A549 (cell line): ENCODE measurements at regions not wholly inside any gene's neighbourhood (a gene's known extent, or its start where the extent isn't known, plus 50 kb on each side); places are given as distances from the start of the nearest gene placed in this dataset.

Source experiments
- ATAC-seq, 2 experiments: fragments of 200-7000 bp in 1 of 2; fragments of >200 bp in 1 of 2; cut with Nextera tagmentation in 1 of 2; cut with Tn5 transposase in 1 of 2; 3 replicates each; pipeline versions ENCODE4 v1.8.0 to v1.9.1; 2018 to 2020; ENCODE audit warnings: mild to moderate bottlenecking in 1 of 2, moderate library complexity in 1 of 2
- CTCF ChIA-PET: fragments of 300-600 bp; sonication (Branson Sonifier 250); formaldehyde crosslinking; extraction: SDS; loops from one replicate; lab custom pipeline; 2021; ENCODE audit warnings: antibody characterized with exemption, inconsistent platforms; lab: Yijun Ruan, JAX
- POLR2A ChIA-PET: fragments of 350-600 bp; formaldehyde crosslinking; extraction: SDS; loops from one replicate; lab custom pipeline; 2021; ENCODE audit warnings: antibody characterized with exemption, inconsistent platforms; lab: Yijun Ruan, JAX
- DNase-seq, 2 experiments: peaks; one replicate each; pipeline versions ENCODE4 v3.0.0 to v3.0.0-alpha.2; 2011 to 2016; ENCODE audit warnings: low read depth in 1 of 2, low spot score in 1 of 2
- FAIRE-seq: peaks from 2 replicates; lab custom pipeline; 2011; peaks lifted over from hg19 to GRCh38; lab: Jason Lieb, UNC
- H3K27ac ChIP-seq, 2 experiments: fragments of >200 bp; sonication (Bioruptor Twin); formaldehyde crosslinking; 3 replicates each; pipeline ENCODE4 v1.5.1; 2016 to 2017
- H3K4me1 ChIP-seq: fragments of >200 bp; sonication (Bioruptor Twin); formaldehyde crosslinking; 3 replicates; pipeline ENCODE4 v1.6.1; 2016
- H3K4me2 ChIP-seq: fragments of >200 bp; sonication (Bioruptor Twin); formaldehyde crosslinking; 3 replicates; pipeline ENCODE4 v1.6.1; 2016
- H3K4me3 ChIP-seq: fragments of >200 bp; sonication (Bioruptor Twin); formaldehyde crosslinking; 3 replicates; pipeline ENCODE4 v1.5.1; 2016
- H3K9me3 ChIP-seq: fragments of >200 bp; sonication (Bioruptor Twin); formaldehyde crosslinking; 3 replicates; pipeline ENCODE4 v1.6.1; 2016
- CBX2 ChIP-seq: fragments of 200-600 bp; sonication (generic); IDR thresholded peaks from 2 replicates; pipeline ENCODE4 v1.6.1; 2016; ENCODE audit warnings: low read depth, mild to moderate bottlenecking, borderline replicate concordance
- E2F6 ChIP-seq: IDR thresholded peaks from 2 replicates; pipeline ENCODE4 v1.6.1; 2012; ENCODE audit warnings: low read depth, borderline replicate concordance
- HEYL ChIP-seq: fragments of 250-450 bp; sonication (Bioruptor Pico); IDR thresholded peaks from 2 replicates; pipeline ENCODE4 v1.8.0; 2021; ENCODE audit warnings: mild to moderate bottlenecking, moderate library complexity
- HMGXB4 ChIP-seq: fragments of 250-450 bp; sonication (Bioruptor Pico); IDR thresholded peaks from 2 replicates; pipeline ENCODE4 v1.5.0; 2021; ENCODE audit warnings: mild to moderate bottlenecking, moderate library complexity, borderline replicate concordance
- HOXB5 ChIP-seq: fragments of 250-450 bp; sonication (Bioruptor Pico); IDR thresholded peaks from 2 replicates; pipeline ENCODE4 v1.5.0; 2020; ENCODE audit warnings: mild to moderate bottlenecking, moderate library complexity
- KDM1A ChIP-seq: fragments of 200-600 bp; sonication (generic); IDR thresholded peaks from 2 replicates; pipeline ENCODE4 v1.6.1; 2016; ENCODE audit warnings: low read depth, mild to moderate bottlenecking
- MAX ChIP-seq: IDR thresholded peaks from 2 replicates; pipeline ENCODE4 v1.6.1; 2012
- MAZ ChIP-seq: fragments of 150-350 bp; IDR thresholded peaks from 2 replicates; pipeline ENCODE4 v1.6.1; 2014; ENCODE audit warnings: antibody characterized with exemption, low read depth, low read length, borderline replicate concordance
- NFE2L2 ChIP-seq: fragments of 150-350 bp; conservative IDR thresholded peaks from 2 replicates; pipeline ENCODE4 v1.6.1; 2014; ENCODE audit warnings: low read length
- NPAS2 ChIP-seq: fragments of 250-450 bp; sonication (Bioruptor Pico); IDR thresholded peaks from 2 replicates; pipeline ENCODE4 v1.8.0; 2022; ENCODE audit warnings: mild to moderate bottlenecking, moderate library complexity, borderline replicate concordance
- NR3C1 ChIP-seq: fragments of >200 bp; sonication (Bioruptor Twin); formaldehyde crosslinking; IDR thresholded peaks from 3 replicates; pipeline ENCODE4 v1.6.1; 2017
- REST ChIP-seq: fragments of 200-600 bp; sonication (generic); IDR thresholded peaks from 2 replicates; pipeline ENCODE4 v1.6.1; 2016; ENCODE audit warnings: antibody characterized with exemption, mild to moderate bottlenecking, moderate library complexity
- SREBF2 ChIP-seq: fragments of 450-650 bp; IDR thresholded peaks from 2 replicates; pipeline ENCODE4 v1.6.1; 2014; ENCODE audit warnings: mild to moderate bottlenecking, moderate library complexity
- TFCP2L1 ChIP-seq: fragments of 250-450 bp; sonication (Bioruptor Pico); IDR thresholded peaks from 2 replicates; pipeline ENCODE4 v1.5.0; 2021; ENCODE audit warnings: mild to moderate bottlenecking
- TP53 ChIP-seq: fragments of 250-450 bp; sonication (Bioruptor Pico); IDR thresholded peaks from 2 replicates; pipeline ENCODE4 v1.5.0; 2021; ENCODE audit warnings: mild to moderate bottlenecking, moderate library complexity
- ZNF302 ChIP-seq: fragments of 250-450 bp; sonication (Bioruptor Pico); IDR thresholded peaks from 2 replicates; pipeline ENCODE4 v1.9.0; 2021; ENCODE audit warnings: inconsistent platforms, mild to moderate bottlenecking, moderate library complexity
- ZSCAN20 ChIP-seq: fragments of 250-450 bp; sonication (Bioruptor Pico); IDR thresholded peaks from 2 replicates; pipeline ENCODE4 v1.8.0; 2022; ENCODE audit warnings: mild to moderate bottlenecking, moderate library complexity
- WGBS: methylation state at CpG from one replicate; pipeline ENCODE4 v1.1.6; 2017; ENCODE audit errors: missing lambda C conversion rate; 5-methylcytosine and 5-hydroxymethylcytosine counted together
- TF ChIP-seq, protein P1 (sequence below): fragments of 250-450 bp; sonication (Bioruptor Pico); IDR thresholded peaks from 2 replicates; pipeline ENCODE4 v1.5.0; 2020; ENCODE audit warnings: low read depth, mild to moderate bottlenecking, moderate library complexity

GRCh38 chr20:59413326-59413865 is 113.0 kb downstream of the EDN3 start:
- H3K4me2 ChIP-seq, result no peak overlapping the region
- ATAC-seq (no peak), DNase-seq (no peak), FAIRE-seq (no peak)
- no peak overlapping the region for H3K27ac ChIP-seq
- ChIA-PET CTCF (interaction anchor here (0.6 to 2.5 kb wide), 9 partner anchors 10 to 762 kb away, joined by 3 to 29 read pairs (median 4); partner anchors contain the start of gene STX16), POLR2A (no interaction called here)
- WGBS, result 47% methylated on average over 6 of the region's 6 CpGs
- no peak overlapping the region for H3K4me3 ChIP-seq
- no peaks in the 10 kb centered on the region for H3K9me3 ChIP-seq
- TF ChIP-seq TP53 (no peak), NR3C1 (no peak), KDM1A (no peak), HOXB5 (no peak), ZSCAN20 (CRISPR knock-in tag) (no peak), CBX2 (no peak), TFCP2L1 (CRISPR knock-in tag) (no peak), MAZ (no peak), ZNF302 (no peak), REST (no peak), E2F6 (no peak), MAX (no peak), HMGXB4 (CRISPR knock-in tag) (no peak), NPAS2 (CRISPR knock-in tag) (no peak)
- TF ChIP-seq, protein P1, sequence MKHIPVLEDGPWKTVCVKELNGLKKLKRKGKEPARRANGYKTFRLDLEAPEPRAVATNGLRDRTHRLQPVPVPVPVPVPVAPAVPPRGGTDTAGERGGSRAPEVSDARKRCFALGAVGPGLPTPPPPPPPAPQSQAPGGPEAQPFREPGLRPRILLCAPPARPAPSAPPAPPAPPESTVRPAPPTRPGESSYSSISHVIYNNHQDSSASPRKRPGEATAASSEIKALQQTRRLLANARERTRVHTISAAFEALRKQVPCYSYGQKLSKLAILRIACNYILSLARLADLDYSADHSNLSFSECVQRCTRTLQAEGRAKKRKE (CRISPR knock-in tag), result no peak
- H3K4me1 ChIP-seq, result no peaks in the 10 kb centered on the region

DNA sequence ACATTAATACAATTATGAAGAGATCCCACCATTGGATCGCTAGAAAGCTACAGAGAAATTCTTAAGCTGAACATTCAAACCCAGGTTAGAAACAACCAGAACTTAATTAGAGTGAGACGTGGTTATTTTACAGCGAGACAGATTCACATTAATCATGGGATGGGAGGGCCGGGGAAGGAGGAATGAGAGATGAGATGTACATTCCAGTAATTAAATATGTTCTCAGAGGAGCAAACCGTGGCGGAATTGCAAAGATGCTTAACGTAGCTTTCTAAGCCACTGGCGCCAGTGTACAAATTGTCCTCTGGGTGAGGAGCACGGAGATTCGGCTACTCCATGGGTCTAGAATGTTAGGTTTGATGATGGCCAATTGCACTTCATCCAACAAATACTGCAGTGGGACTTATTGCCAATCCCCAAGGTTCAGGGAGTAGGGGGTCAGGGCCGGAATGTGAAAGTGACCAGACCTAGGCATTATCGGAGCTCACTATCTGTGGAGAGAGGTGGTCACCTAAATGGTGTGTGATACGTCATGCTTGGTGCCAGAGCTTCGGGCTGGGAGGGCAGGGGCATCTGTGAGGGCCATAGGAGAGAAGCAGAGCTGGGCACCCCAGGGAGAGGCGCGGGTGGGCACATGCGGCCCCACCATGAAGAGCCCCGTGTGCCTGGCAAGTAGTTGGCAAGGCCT is 114.7 kb downstream of the EDN3 start:
- no peak for ATAC-seq
- ChIA-PET CTCF (interaction anchor here (0.6 to 1.8 kb wide), 3 partner anchors 8 to 327 kb away, joined by 3 to 9 read pairs (median 3); no protein-coding TSS in a partner anchor), POLR2A (no interaction called here)
- no peaks in the 10 kb centered on the region for H3K4me1 ChIP-seq
- H3K4me3 ChIP-seq, result no peak overlapping the region
- no peak overlapping the region for H3K27ac ChIP-seq
- 47% methylated on average over 18 of the region's 18 CpGs for WGBS
- no peak for FAIRE-seq
- DNase-seq, result no peak
- no peaks in the 10 kb centered on the region for H3K9me3 ChIP-seq
- H3K4me2 ChIP-seq, result no peak overlapping the region
- TF ChIP-seq HEYL (CRISPR knock-in tag) (no peak), SREBF2 (no peak), NFE2L2 (no peak)
